Suprapubic skin (tissue), 4 donors: ENCODE measurements at regions not wholly inside any gene's neighbourhood (a gene's known extent, or its start where the extent isn't known, plus 50 kb on each side); places are given as distances from the start of the nearest gene placed in this dataset.

Experiments
- DNase-seq, 2 donors: peaks; one replicate each; pipeline ENCODE4 v3.0.0-alpha.2; 2019; ENCODE audit warnings: low spot score in 2 of 2
- H3K27ac ChIP-seq: fragments of 200-600 bp; sonication (generic); one replicate; pipeline ENCODE4 v1.5.1; 2019
- H3K27me3 ChIP-seq: fragments of 200-600 bp; sonication (generic); one replicate; pipeline ENCODE4 v1.5.1; 2019
- H3K36me3 ChIP-seq: fragments of 200-600 bp; sonication (generic); one replicate; pipeline ENCODE4 v1.5.1; 2019
- H3K4me1 ChIP-seq: fragments of 200-600 bp; sonication (generic); one replicate; pipeline ENCODE4 v1.5.1; 2019
- H3K4me3 ChIP-seq: fragments of 200-600 bp; sonication (generic); one replicate; pipeline ENCODE4 v1.5.1; 2019; ENCODE audit warnings: mild to moderate bottlenecking
- H3K9me3 ChIP-seq: fragments of 200-600 bp; sonication (generic); one replicate; pipeline ENCODE4 v1.5.1; 2019
- CTCF ChIP-seq, 2 donors: fragments of 200-600 bp in 1 of 2; fragments of 450-650 bp in 1 of 2; sonication (generic) in 1 of 2; IDR thresholded peaks; one replicate each; pipeline ENCODE4 v1.5.1; 2016 to 2019; ENCODE audit warnings: antibody characterized with exemption in 2 of 2, mild to moderate bottlenecking in 1 of 2, moderate library complexity in 1 of 2
- EP300 ChIP-seq: sonication (generic); formaldehyde crosslinking; IDR thresholded peaks from one replicate; pipeline ENCODE4 v1.6.1; 2017; ENCODE audit warnings: antibody characterized with exemption
- POLR2A ChIP-seq, 2 donors: fragments of 450-650 bp; IDR thresholded peaks; one replicate each; pipeline ENCODE4 v1.6.1; 2017; ENCODE audit warnings: antibody characterized with exemption in 2 of 2, mild to moderate bottlenecking in 2 of 2, moderate library complexity in 2 of 2
- POLR2AphosphoS5 ChIP-seq, 3 donors: sonication (generic); formaldehyde crosslinking; IDR thresholded peaks; one replicate each; pipeline ENCODE4 v1.6.1; 2017; ENCODE audit warnings: antibody characterized with exemption in 3 of 3
- WGBS: methylation state at CpG from one replicate; pipeline ENCODE4 v1.1.5; 2018; 5-methylcytosine and 5-hydroxymethylcytosine counted together

- Histone ChIP-seq H3K27ac (no peak overlapping the region), H3K4me1 (no peaks in the 10 kb centered on the region), H3K27me3 (no peaks in the 10 kb centered on the region), H3K4me3 (no peak overlapping the region), H3K36me3 (no peaks in the 10 kb centered on the region), H3K9me3 (no peaks in the 10 kb centered on the region)
- no peak for DNase-seq
- TF ChIP-seq CTCF (IDR thresholded peaks at IDR 0.05) = no peak
- WGBS = 57% methylated on average over 6 of the region's 6 CpGs
Observed at GRCh38 chr1:222104694-222105392, 363.0 kb upstream of the DUSP10 start.

GRCh38 chr1:222104097-222104496 is 362.2 kb upstream of the DUSP10 start:
- no peak overlapping the region for H3K4me3 ChIP-seq
- no peak overlapping the region for H3K27ac ChIP-seq
- WGBS = 74% methylated on average over 4 of the region's 4 CpGs
- H3K27me3 ChIP-seq = no peaks in the 10 kb centered on the region
- no peaks in the 10 kb centered on the region for H3K4me1 ChIP-seq
- DNase-seq = no peak
- H3K36me3 ChIP-seq = no peaks in the 10 kb centered on the region
- no peak for TF ChIP-seq EP300
- no peaks in the 10 kb centered on the region for H3K9me3 ChIP-seq

- TF ChIP-seq EP300 (no peak), CTCF (IDR thresholded peaks at IDR 0.05) (no peak), POLR2A (IDR thresholded peaks at IDR 0.05) (no peak), POLR2AphosphoS5 (IDR thresholded peaks at IDR 0.05) (no peak)
- no peaks in the 10 kb centered on the region for H3K27me3 ChIP-seq
- no peak overlapping the region for H3K27ac ChIP-seq
- no peak for DNase-seq
- H3K4me1 ChIP-seq = no peaks in the 10 kb centered on the region
- WGBS = 76% methylated on average over 2 of the region's 2 CpGs
- no peaks in the 10 kb centered on the region for H3K9me3 ChIP-seq
- no peak overlapping the region for H3K4me3 ChIP-seq
- no peaks in the 10 kb centered on the region for H3K36me3 ChIP-seq
Observed at GRCh38 chr1:222099746-222100145, 357.9 kb upstream of the DUSP10 start.

GRCh38 chr1:222098404-222098803 is 356.5 kb upstream of the DUSP10 start:
- 32% methylated on average over 2 of the region's 2 CpGs for WGBS
- Histone ChIP-seq H3K9me3 (no peaks in the 10 kb centered on the region), H3K4me1 (no peaks in the 10 kb centered on the region), H3K36me3 (no peaks in the 10 kb centered on the region), H3K4me3 (no peak overlapping the region), H3K27me3 (no peaks in the 10 kb centered on the region), H3K27ac (no peak overlapping the region)
- no peak for DNase-seq
- TF ChIP-seq CTCF (IDR thresholded peaks at IDR 0.05) = no peak
- TF ChIP-seq EP300 = no peak
- no peak for TF ChIP-seq POLR2A (IDR thresholded peaks at IDR 0.05)
- no peak for TF ChIP-seq POLR2AphosphoS5 (IDR thresholded peaks at IDR 0.05)

GRCh38 chr1:222097588-222097987 is 355.7 kb upstream of the DUSP10 start:
- WGBS = 76% methylated on average over 4 of the region's 4 CpGs
- Histone ChIP-seq H3K27me3 (no peaks in the 10 kb centered on the region), H3K27ac (no peak overlapping the region), H3K4me1 (no peaks in the 10 kb centered on the region), H3K36me3 (no peaks in the 10 kb centered on the region), H3K4me3 (no peak overlapping the region), H3K9me3 (no peaks in the 10 kb centered on the region)
- DNase-seq = no peak
- TF ChIP-seq CTCF (IDR thresholded peaks at IDR 0.05) (no peak), EP300 (no peak), POLR2A (IDR thresholded peaks at IDR 0.05) (no peak), POLR2AphosphoS5 (IDR thresholded peaks at IDR 0.05) (no peak)

GRCh38 chr1:222096883-222097282 is 355.0 kb upstream of the DUSP10 start:
- Histone ChIP-seq H3K4me1 (no peaks in the 10 kb centered on the region), H3K9me3 (no peaks in the 10 kb centered on the region), H3K4me3 (no peak overlapping the region), H3K27ac (no peak overlapping the region), H3K27me3 (no peaks in the 10 kb centered on the region), H3K36me3 (no peaks in the 10 kb centered on the region)
- 61% methylated on average over 4 of the region's 4 CpGs for WGBS
- no peak for TF ChIP-seq EP300
- no peak for TF ChIP-seq POLR2AphosphoS5 (IDR thresholded peaks at IDR 0.05)
- TF ChIP-seq CTCF (IDR thresholded peaks at IDR 0.05) = no peak
- TF ChIP-seq POLR2A (IDR thresholded peaks at IDR 0.05) = no peak
- DNase-seq = no peak
